ENCODE measurements at regions not wholly inside any gene's neighbourhood (a gene's known extent, or its start where the extent isn't known, plus 50 kb on each side); places are given as distances from the start of the nearest gene placed in this dataset.

DNA sequence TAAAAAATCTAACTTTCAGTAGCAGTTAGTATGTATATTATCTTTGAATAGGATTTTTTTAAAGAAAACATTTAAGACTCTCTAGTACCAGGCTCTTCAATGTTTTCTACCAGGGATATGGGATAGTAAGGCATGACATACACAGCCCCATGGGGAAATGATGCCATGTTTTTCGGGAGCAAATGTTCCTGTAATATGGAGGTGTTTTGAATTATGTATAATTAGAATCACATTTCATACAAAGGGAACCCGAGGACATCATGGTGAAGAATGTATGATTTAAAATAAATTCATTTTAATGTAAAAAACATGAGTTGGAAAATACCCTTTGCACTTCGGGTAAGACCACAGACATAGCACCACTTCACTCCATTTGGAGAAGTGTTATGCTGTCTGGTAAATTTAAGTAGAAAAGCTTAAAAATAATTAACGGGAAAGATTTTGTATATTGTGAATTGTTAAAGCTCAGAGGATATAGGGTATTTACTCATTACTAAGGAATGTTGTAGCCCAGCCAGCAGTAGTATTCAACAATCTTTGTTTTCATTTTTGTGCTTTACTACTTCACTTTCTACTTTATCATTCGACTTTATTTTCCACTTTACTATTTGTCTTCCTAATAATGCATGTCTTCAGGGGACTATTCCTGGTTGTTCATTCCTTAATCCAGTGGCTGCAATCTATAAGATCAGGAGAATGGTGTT, 2050.7 kb downstream of the ARAP2 start:
- TF ChIP-seq POLR2AphosphoS5 (IDR thresholded peaks at IDR 0.05) (no peak), EP300 (IDR thresholded peaks at IDR 0.05) (no peak), POLR2A (IDR thresholded peaks at IDR 0.05; ENCODE audit: low read depth) (no peak)
- TF ChIP-seq, protein P1, sequence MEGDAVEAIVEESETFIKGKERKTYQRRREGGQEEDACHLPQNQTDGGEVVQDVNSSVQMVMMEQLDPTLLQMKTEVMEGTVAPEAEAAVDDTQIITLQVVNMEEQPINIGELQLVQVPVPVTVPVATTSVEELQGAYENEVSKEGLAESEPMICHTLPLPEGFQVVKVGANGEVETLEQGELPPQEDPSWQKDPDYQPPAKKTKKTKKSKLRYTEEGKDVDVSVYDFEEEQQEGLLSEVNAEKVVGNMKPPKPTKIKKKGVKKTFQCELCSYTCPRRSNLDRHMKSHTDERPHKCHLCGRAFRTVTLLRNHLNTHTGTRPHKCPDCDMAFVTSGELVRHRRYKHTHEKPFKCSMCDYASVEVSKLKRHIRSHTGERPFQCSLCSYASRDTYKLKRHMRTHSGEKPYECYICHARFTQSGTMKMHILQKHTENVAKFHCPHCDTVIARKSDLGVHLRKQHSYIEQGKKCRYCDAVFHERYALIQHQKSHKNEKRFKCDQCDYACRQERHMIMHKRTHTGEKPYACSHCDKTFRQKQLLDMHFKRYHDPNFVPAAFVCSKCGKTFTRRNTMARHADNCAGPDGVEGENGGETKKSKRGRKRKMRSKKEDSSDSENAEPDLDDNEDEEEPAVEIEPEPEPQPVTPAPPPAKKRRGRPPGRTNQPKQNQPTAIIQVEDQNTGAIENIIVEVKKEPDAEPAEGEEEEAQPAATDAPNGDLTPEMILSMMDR (IDR thresholded peaks at IDR 0.05): no peak
- no peak for DNase-seq (ENCODE audit: extremely low spot score)
- intact Hi-C loops (cut with DNase I): no loop called here
- Histone ChIP-seq H3K27ac (replicated peaks in 1 of 4) (no peak overlapping the region), H3K4me1 (no peaks in the 10 kb centered on the region), H3K36me3 (no peaks in the 10 kb centered on the region), H3K9me3 (no peaks in the 10 kb centered on the region), H3K4me3 (no peak overlapping the region), H3K27me3 (no peaks in the 10 kb centered on the region)
- 81% methylated on average over 5 of the region's 5 CpGs for WGBS

DNA sequence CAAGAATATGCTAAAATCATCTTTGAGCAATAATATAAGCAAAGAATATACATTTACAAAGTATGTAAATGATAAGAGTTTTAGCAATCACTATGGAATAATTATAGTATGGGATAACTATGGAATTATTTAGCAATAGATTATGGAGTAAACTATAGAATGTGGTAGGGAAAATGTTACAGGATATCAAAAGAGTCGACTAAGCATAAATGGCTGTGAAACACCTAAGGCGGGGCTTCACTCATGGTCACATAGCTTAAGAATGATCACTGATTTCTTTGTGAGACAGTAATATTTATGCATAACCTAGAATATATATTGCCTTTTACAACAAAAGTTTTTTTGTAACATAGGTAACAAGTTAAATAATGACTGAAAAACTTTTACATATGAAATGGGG, 2049.7 kb downstream of the ARAP2 start:
- no peaks in the 10 kb centered on the region for H3K27me3 ChIP-seq
- no peak overlapping the region for H3K4me3 ChIP-seq
- no peaks in the 10 kb centered on the region for H3K4me1 ChIP-seq
- H3K36me3 ChIP-seq: no peaks in the 10 kb centered on the region
- intact Hi-C loops (cut with DNase I): no loop called here
- H3K27ac ChIP-seq (replicated peaks in 1 of 4): no peak overlapping the region
- TF ChIP-seq POLR2A (IDR thresholded peaks at IDR 0.05; ENCODE audit: low read depth): no peak
- TF ChIP-seq POLR2AphosphoS5 (IDR thresholded peaks at IDR 0.05): no peak
- TF ChIP-seq EP300 (IDR thresholded peaks at IDR 0.05): no peak
- TF ChIP-seq, protein P1 (IDR thresholded peaks at IDR 0.05): no peak
- no peaks in the 10 kb centered on the region for H3K9me3 ChIP-seq
- 90% methylated on average over 2 of the region's 2 CpGs for WGBS
- no peak for DNase-seq (ENCODE audit: extremely low spot score)

DNA sequence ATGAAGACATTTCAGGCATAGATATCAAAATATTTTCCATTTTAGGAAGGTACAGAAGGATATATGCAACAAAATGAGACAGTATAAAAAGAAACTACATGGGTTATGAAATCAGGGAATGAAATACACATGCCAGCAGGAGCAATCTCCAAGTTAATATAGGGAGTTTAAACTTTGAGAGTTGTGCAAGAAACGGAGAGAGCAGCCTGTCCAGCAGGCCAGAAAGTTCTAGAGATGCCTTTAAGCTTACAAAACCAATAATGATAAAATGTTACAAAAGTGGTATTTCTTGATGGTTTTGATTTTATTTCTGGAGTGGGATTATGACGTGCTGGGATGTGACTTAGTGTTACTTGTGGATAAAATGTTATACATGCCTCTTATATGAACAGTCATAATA, 2047.9 kb downstream of the ARAP2 start:
- H3K27me3 ChIP-seq: no peaks in the 10 kb centered on the region
- intact Hi-C loops (cut with DNase I): no loop called here
- no peak overlapping the region for H3K27ac ChIP-seq (replicated peaks in 1 of 4)
- no peak for TF ChIP-seq POLR2A (IDR thresholded peaks at IDR 0.05; ENCODE audit: low read depth)
- TF ChIP-seq, protein P1 (IDR thresholded peaks at IDR 0.05): no peak
- TF ChIP-seq EP300 (IDR thresholded peaks at IDR 0.05): no peak
- no peak for TF ChIP-seq POLR2AphosphoS5 (IDR thresholded peaks at IDR 0.05)
- H3K36me3 ChIP-seq: no peaks in the 10 kb centered on the region
- no peak for DNase-seq (ENCODE audit: extremely low spot score)
- WGBS: 75% methylated on average over 2 of the region's 2 CpGs
- H3K4me3 ChIP-seq: no peak overlapping the region
- H3K9me3 ChIP-seq: no peaks in the 10 kb centered on the region
- no peaks in the 10 kb centered on the region for H3K4me1 ChIP-seq

DNA sequence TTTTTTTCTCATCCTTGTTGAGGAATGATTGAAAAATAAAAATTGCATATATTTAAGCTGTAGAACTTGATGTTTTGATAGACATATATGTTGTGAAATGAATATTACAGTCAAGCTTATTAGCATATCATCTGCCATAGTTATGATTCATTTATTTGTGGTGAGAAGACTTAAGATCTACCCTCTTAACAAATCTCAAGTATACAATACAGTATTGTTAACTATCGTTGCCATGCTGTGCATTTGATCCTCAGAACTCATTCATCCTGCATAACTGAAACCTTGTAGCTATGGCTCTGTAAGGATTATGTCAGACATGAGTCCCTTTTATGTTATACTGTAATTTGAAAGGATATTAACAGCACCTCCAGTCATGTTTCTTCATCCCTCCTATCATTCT, 2045.3 kb downstream of the ARAP2 start:
- no peaks in the 10 kb centered on the region for H3K4me1 ChIP-seq
- 72% methylated on average over 1 of the region's 1 CpG for WGBS
- intact Hi-C loops (cut with DNase I): no loop called here
- H3K27me3 ChIP-seq: no peaks in the 10 kb centered on the region
- H3K27ac ChIP-seq (replicated peaks in 1 of 4): no peak overlapping the region
- TF ChIP-seq EP300 (IDR thresholded peaks at IDR 0.05): no peak
- TF ChIP-seq, protein P1 (IDR thresholded peaks at IDR 0.05): no peak
- TF ChIP-seq POLR2AphosphoS5 (IDR thresholded peaks at IDR 0.05): no peak
- TF ChIP-seq POLR2A (IDR thresholded peaks at IDR 0.05; ENCODE audit: low read depth): no peak
- no peak overlapping the region for H3K4me3 ChIP-seq
- no peak for DNase-seq (ENCODE audit: extremely low spot score)
- no peaks in the 10 kb centered on the region for H3K9me3 ChIP-seq
- no peaks in the 10 kb centered on the region for H3K36me3 ChIP-seq

DNA sequence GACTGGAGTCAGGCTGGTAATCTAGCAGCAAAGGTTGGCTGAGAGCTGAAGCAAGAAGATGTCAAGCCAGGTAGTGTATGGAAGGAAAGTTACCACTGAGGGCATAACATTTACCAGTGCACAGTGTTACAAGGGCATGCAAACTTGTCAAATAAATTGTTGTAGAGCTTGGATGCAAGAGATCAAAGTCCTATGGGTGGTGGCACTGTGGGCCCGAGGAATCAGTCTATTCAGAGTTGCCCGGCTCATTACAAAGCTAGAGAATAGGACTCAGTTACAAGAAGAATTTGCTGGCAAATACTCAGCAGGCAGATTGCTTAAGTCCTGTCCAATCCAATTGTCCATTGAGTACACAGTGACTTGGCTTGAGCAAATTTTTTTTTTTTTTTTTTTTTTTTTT, 2043.8 kb downstream of the ARAP2 start:
- Histone ChIP-seq H3K9me3 (no peaks in the 10 kb centered on the region), H3K4me1 (no peaks in the 10 kb centered on the region), H3K36me3 (no peaks in the 10 kb centered on the region), H3K27me3 (no peaks in the 10 kb centered on the region), H3K4me3 (no peak overlapping the region), H3K27ac (replicated peaks in 1 of 4) (no peak overlapping the region)
- WGBS: 95% methylated on average over 2 of the region's 2 CpGs
- DNase-seq (ENCODE audit: extremely low spot score): no peak
- intact Hi-C loops (cut with DNase I): no loop called here
- TF ChIP-seq POLR2AphosphoS5 (IDR thresholded peaks at IDR 0.05) (no peak), POLR2A (IDR thresholded peaks at IDR 0.05; ENCODE audit: low read depth) (no peak), EP300 (IDR thresholded peaks at IDR 0.05) (no peak)
- TF ChIP-seq, protein P1 (IDR thresholded peaks at IDR 0.05): no peak
